NK-92 (cell line): ENCODE measurements at regions not wholly inside any gene's neighbourhood (a gene's known extent, or its start where the extent isn't known, plus 50 kb on each side); places are given as distances from the start of the nearest gene placed in this dataset.

ENCODE experiments used
- DNase-seq: peaks from one replicate; lab custom pipeline; 2025; ENCODE audit not compliant: unreplicated experiment; lab: John Stamatoyannopoulos, UW

GRCh38 chr2:43057742-43058725 lies 168.4 kb downstream of the ZFP36L2 start:
- no peak for DNase-seq

DNA sequence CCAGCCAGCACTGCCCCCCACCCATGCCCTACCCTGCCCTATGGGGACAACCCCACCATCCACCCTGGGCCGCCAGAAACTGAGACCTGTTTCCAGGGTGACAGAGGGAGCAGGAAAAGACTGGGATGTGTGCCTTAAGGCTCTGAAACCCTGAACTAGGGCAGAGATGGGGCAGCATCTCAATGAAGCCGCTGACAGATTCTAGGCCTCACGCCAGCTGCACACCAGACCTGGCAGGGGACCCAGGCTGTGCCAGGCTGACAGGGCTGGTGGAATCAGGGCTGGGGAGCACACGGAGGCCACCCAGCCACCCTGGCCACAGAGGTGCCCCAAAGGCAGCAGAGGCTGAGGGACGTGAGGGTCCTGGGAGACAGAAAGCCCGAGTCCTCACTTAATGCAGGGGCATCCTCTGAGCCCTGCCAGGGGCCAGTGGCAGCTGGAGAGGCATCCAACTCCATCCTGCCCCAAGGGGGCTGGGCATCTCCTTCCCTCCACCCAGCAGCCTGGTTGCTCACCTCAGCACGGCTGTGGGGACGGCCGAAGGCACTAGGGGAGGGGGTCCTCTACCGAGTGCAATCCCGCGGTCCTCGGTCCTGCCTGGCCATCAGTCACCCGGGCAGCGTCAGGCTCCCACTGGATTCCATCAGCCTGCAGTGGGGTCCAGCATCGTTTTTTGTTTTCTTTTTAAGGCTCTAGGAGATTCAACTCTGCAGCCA lies 169.2 kb downstream of the ZFP36L2 start:
- DNase-seq = no peak

GRCh38 chr2:43055985-43056384 lies 170.4 kb downstream of the ZFP36L2 start:
- DNase-seq = no peak

DNA sequence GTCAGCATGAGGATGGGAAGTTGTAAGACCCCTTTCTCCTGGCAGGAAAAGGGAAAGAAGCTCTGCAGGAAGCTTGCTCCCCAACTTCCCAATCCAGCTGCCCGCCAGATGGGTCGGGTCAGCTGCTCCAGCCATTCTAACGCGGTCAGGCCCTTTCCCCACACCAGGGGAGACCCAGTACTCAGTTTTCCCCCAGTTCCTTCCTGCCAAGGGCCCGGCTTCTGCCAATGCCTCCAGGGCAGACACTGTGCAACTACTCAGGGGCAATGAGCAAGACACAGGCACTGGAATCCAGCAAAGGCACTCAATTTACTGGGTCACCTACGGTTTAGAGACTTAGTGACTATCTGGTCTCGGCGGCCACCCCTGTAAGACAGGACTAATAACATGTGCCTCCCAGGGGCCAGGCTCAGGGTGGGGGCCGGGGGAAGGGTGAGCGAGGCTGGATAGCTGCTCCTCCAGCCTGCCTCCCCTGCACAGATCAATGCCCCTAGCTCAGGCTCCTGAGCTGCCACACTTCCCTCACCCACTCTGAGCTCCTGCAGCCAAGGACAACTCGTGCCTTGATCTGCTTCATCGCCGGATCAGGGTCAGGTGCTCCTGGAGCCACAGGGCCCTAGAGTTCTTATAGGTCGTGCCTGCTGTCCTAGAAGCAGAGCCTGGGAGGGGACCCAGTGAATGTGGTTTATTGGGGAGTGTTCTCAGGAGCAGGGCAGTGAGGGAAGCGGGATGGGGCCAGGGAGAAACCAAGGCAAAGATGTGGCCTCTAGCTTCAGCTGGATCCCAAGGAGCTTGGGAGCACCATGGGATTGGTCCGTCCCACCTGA lies 171.1 kb downstream of the ZFP36L2 start:
- no peak for DNase-seq

DNA sequence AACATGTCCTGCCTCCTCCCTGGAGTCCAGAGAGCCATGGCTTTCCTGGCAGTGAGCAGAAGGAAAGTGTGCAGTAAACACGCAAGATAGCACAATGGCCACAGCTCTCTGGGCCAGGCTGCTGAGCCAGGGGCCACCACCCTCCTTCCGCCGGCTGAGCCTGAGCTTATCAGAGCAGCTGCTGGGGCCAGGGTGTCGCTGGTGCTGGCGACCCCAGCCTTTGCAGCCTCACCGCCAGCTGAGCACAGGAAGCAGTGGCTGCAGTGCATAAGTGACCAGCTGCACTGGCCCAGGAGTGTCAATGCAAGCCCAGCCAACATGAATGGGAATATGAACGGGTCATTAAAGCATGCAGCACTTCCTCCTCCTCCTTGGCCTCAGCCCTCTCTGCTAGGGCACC lies 172.0 kb downstream of the ZFP36L2 start:
- no peak for DNase-seq

DNA sequence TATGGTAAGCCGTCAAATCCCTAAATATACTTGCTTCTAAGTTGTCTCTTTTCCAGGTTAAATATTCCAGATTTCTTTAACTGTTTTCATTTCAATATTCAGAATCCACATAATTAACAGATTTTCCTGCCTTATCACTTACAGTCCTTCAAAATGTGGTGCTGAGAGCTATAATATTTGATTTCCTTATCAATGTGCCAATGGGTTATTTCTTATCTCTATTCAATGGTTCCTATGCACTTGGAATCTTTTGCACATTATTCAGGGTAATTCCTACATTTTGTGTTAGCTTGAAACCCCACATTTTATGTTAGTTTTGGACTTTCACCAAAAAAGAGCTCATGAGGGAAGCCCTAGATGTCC lies 173.5 kb downstream of the ZFP36L2 start:
- no peak for DNase-seq

GRCh38 chr2:43052204-43052943 lies 174.0 kb downstream of the ZFP36L2 start:
- DNase-seq = no peak

DNA sequence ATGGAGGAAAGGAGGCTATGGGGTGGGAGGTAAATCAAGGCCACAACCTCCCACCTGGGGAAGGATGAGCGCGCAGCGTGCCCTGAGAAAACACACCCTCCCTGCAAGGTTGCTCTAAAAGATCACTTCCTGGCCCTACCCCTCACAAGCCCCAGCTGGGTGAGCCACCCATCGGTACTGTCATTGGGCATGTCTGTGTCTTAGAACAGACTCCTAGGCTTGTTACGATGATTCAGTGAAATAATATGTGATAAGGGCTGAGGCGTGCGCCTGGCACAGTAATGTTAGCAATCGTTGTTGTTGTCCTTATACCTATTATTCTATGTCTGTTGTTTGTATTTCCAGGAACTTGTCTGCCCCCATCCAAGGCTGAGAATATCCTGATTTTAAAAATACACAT lies 175.1 kb downstream of the ZFP36L2 start:
- DNase-seq = no peak

- DNase-seq = no peak
Observed at GRCh38 chr2:43050866-43051265, 175.5 kb downstream of the ZFP36L2 start.

DNA sequence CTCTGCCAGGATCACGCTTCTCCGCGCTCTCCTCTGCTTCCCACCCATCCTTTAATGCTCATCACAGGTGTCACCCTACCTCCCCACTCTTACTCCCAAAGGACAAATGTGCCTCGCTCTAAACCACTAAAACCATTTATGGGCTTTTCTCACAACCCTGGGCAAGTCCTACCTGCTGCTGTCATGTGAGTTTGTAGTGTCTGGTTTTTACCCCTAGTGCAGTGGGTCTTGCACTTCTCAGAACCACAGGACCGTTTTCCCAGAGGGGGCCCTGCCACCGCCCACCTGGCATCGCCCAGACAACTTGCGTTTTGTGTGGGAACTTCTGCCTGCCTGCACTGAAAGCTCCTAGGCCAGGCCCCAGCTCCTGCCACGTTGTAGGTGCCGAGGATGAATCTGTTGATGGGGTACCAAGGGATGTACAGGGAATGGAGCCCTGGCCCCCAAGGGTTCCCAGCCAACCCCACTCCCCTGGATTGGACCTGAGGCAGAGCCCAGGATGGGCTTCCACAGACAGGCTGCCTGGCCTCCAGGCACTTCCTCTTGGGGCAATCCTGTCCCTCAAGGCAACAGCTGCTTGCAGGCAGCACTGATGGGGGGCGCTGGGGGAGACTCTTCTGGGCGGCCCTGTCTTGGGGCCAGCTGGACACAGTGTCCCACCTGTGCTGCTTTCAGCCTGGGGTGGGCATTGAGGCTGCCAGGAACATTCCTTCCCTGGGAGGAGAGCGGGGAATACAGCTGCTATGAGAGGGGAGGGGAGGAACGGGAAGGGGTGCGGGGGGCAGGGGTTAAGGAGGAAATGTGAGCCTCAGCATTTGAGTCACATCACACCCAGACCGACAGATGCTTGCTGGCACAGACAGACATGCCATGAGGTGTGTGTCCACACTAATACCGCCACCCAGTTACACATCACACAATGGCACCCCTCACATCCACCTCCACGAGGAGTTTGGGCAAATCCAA lies 176.3 kb downstream of the ZFP36L2 start:
- no peak for DNase-seq

GRCh38 chr2:43047187-43047780 lies 179.1 kb downstream of the ZFP36L2 start:
- DNase-seq = no peak

GRCh38 chr2:43045866-43046265 lies 180.5 kb downstream of the ZFP36L2 start:
- no peak for DNase-seq

GRCh38 chr2:43044093-43044681 lies 182.2 kb downstream of the ZFP36L2 start:
- no peak for DNase-seq

DNA sequence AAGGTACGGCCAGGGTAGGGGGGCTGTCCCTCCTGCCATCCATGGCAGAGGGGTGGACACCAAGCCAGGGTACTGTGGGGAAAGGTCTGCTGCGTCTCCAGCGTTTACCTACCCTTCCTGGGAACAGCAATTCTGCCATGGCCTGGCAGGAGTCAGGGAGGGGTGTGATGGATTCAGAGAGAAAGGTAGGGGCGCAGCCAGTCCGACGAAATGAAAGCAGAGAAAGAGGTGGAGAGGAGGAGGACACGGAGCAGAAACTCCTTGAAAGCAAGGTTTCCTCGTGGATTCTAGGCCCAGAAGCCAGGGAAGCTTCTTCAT lies 182.9 kb downstream of the ZFP36L2 start:
- no peak for DNase-seq

- no peak for DNase-seq
Observed at GRCh38 chr2:43041661-43042360, 184.6 kb downstream of the ZFP36L2 start.

DNA sequence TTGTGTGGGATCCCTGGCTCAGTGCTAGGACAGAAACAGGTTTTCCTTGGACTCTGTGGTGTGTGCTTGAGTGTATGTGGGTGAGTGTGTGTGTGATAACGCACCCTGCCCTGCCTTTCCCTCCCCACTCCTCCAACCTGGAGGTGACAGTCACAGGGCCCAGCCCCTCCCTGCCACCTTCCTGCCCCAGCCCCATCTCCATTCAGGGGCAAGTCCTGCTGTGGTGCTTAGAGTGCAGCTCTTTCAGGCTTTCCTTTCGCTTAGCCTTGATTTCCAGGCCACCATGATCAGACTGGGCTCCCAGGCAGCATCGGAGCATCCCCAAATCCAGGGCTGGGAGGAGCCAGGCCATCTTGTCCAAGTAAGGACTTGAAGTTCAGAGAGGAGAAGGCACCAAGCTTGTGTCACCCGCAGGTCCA lies 185.2 kb downstream of the ZFP36L2 start:
- no peak for DNase-seq

- DNase-seq = no peak
Observed at GRCh38 chr2:43040084-43040854, 186.1 kb downstream of the ZFP36L2 start.
